ENCODE measurements at regions not wholly inside any gene's neighbourhood (a gene's known extent, or its start where the extent isn't known, plus 50 kb on each side); places are given as distances from the start of the nearest gene placed in this dataset.

- Histone ChIP-seq H3K9me3 (replicated peaks in 1 of 3) (no peaks in the 10 kb centered on the region), H3K4me1 (replicated peaks in 1 of 2) (no peaks in the 10 kb centered on the region), H3K36me3 (replicated peaks in 1 of 2) (no peaks in the 10 kb centered on the region), H3K27ac (no peak overlapping the region), H3K4me3 (no peak overlapping the region), H3K27me3 (no peaks in the 10 kb centered on the region)
- WGBS, 4 donors: 51 to 64% (median 54%) methylated on average over 1 of the region's 1 CpG
- no peak for DNase-seq
- TF ChIP-seq CTCF (IDR thresholded peaks at IDR 0.05) (no peak), POLR2A (IDR thresholded peaks at IDR 0.05) (no peak)
- intact Hi-C loops (cut with DNase I): no loop called here
Observed at GRCh38 chr11:15555161-15555560, 440.4 kb downstream of the INSC start.

GRCh38 chr11:15557457-15558230, 442.9 kb downstream of the INSC start:
- TF ChIP-seq POLR2A (IDR thresholded peaks at IDR 0.05) (no peak), CTCF (IDR thresholded peaks at IDR 0.05) (no peak)
- no peak overlapping the region for H3K27ac ChIP-seq
- no peaks in the 10 kb centered on the region for H3K9me3 ChIP-seq (replicated peaks in 1 of 3)
- no peaks in the 10 kb centered on the region for H3K27me3 ChIP-seq
- 57 to 75% (median 65%) methylated on average over 2 of the region's 2 CpGs for WGBS, 4 donors
- no peak for DNase-seq
- H3K4me3 ChIP-seq: no peak overlapping the region
- H3K36me3 ChIP-seq (replicated peaks in 1 of 2): no peaks in the 10 kb centered on the region
- intact Hi-C loops (cut with DNase I): no loop called here
- H3K4me1 ChIP-seq (replicated peaks in 1 of 2): no peaks in the 10 kb centered on the region

DNA sequence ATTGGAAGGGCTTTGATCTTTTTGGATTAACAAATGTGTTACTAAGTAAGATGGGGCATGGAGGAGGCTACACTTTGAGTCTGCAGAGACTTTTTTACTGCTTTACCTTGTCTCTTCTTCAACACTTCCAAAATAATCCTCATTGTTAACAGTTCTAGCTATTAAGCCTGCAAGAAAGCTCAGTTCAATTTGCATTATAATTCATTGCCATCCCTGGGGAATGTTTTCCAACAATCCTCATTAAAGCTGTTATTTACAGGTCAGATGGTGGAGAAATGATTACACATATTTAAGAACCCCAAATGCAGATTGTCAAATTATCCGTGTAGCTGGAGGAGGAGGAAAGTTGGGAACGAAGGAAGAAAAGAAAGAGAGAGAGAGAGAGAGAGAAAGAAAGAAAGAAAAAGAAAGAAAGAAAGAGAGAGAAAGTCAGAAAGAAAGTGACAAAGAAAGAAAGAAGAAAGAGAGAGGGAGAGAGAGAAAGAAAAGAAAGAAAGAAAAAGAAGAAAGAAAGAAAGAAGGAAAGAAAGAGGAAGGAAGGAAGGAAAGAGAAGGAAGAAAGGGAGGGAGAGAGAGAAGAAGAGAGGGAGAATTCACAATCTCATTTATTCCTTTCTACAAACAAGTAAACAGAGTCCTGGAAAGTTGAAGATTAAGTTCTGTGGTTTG, 443.9 kb downstream of the INSC start:
- Histone ChIP-seq H3K4me3 (no peak overlapping the region), H3K36me3 (replicated peaks in 1 of 2) (no peaks in the 10 kb centered on the region), H3K9me3 (replicated peaks in 1 of 3) (no peaks in the 10 kb centered on the region), H3K27ac (no peak overlapping the region), H3K27me3 (no peaks in the 10 kb centered on the region), H3K4me1 (replicated peaks in 1 of 2) (no peaks in the 10 kb centered on the region)
- no peak for TF ChIP-seq POLR2A (IDR thresholded peaks at IDR 0.05)
- no peak for TF ChIP-seq CTCF (IDR thresholded peaks at IDR 0.05)
- intact Hi-C loops (cut with DNase I): no loop called here
- WGBS, 4 donors: 31 to 43% (median 37%) methylated on average over 2 of the region's 2 CpGs
- no peak for DNase-seq

DNA sequence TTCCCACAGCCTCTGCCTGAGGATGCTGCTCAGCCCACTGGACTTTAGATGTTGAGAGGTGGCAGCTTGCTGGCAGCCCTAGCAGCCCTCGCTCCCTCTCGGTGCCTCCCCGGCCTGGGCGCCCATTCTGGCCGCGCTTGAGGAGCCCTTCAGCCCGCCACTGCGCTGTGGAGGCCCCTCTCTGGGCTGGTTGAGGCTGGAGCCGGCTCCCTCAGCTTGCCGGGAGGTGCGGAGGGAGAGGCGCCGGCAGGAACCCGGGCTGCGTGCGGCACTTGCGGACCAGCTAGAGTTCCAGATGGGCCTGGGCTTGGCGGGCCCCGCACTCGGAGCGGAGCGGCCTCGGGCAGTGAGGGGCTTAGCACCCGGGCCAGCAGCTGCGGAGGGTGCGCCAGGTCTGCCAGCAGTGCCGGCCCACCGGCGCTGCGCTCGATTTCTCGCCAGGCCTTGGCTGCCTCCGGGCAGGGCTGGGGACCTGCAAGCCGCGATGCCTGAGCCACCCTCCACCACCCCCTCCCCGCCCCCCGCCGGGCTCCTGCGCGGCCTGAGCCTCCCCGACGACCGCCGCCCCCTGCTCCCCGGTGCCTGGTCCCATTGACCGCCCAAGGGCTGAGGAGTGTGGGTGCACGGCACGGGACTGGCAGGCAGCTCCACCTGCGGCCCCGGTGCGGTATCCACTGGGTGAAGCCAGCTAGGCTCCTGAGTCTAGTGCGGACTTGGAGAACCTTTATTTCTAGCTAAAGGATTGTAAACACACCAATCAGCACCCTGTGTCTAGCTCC, 446.2 kb downstream of the INSC start:
- 79 to 94% (median 90%) methylated on average over 7 to 52 of the region's 52 CpGs for WGBS, 4 donors
- no peaks in the 10 kb centered on the region for H3K4me1 ChIP-seq (replicated peaks in 1 of 2)
- no peak overlapping the region for H3K4me3 ChIP-seq
- no peak overlapping the region for H3K27ac ChIP-seq
- no peaks in the 10 kb centered on the region for H3K36me3 ChIP-seq (replicated peaks in 1 of 2)
- intact Hi-C loops (cut with DNase I): no loop called here
- TF ChIP-seq POLR2A (IDR thresholded peaks at IDR 0.05): no peak
- no peak for TF ChIP-seq CTCF (IDR thresholded peaks at IDR 0.05)
- no peaks in the 10 kb centered on the region for H3K27me3 ChIP-seq
- H3K9me3 ChIP-seq (replicated peaks in 1 of 3): no peaks in the 10 kb centered on the region
- DNase-seq: no peak
